ENCODE measurements at regions not wholly inside any gene's neighbourhood (a gene's known extent, or its start where the extent isn't known, plus 50 kb on each side); places are given as distances from the start of the nearest gene placed in this dataset.
"Not testable (repeated sequence)": the region's sequence is repeated elsewhere in the genome, so short reads cannot be mapped to it uniquely, and the experiment has no call there.

GRCh38 chr12:63005382-63005781, 70.4 kb upstream of the PPM1H start:
- DNase-seq (ENCODE audit: low spot score) = no peak
- in situ Hi-C loops (cut with HindIII; ENCODE audit: low sequenced_read_pairs) = no loop called here

DNA sequence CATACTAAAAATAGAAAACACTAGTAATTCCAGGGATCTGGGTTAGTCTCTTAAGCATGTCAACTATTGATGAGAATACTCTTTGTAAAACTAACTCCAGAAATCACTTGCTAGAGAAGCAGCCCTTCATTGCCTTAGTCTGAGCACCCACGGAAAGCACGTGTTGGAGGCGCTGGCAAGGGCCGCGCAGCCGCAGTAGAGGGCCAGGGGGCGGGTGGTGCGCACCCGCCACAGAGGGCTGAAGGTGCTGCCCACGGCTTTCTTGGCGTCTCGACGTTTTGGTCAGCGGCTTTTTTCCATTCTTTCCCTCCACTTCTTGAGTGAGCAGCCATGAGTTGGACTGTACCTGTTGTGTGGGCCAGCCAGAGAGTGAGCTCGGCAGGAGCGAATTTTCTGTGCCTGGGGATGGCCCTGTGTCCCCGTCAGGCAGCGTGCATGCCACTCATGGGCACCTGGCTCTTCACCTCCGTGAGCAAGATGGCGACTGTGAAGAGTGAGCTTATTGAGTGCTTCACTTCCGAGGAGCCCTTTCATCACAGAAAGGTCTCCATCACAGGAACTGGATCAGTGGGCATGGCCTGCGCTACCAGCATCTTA, 68.4 kb upstream of the PPM1H start:
- no peak for DNase-seq (ENCODE audit: low spot score)
- in situ Hi-C loops (cut with HindIII; ENCODE audit: low sequenced_read_pairs) = no loop called here

DNA sequence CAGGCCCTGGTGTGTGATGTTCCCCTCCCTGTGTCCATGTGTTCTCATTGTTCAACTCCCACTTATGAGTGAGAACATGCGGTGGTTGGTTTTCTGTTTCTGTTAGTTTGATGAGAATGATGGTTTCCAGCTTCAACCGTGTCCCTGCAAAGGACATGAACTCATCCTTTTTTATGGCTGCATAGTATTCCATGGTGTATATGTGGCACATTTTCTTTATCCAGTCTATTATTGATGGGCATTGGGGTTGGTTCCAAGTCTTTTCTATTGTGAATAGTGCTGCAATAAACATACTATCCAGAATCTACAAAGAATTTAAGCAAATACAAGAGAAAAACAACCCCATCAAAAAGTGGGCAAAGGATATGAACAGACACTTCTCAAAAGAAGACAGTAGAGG, 67.1 kb upstream of the PPM1H start:
- DNase-seq (ENCODE audit: low spot score); in situ Hi-C loops (cut with HindIII; ENCODE audit: low sequenced_read_pairs): not testable (repeated sequence)

DNA sequence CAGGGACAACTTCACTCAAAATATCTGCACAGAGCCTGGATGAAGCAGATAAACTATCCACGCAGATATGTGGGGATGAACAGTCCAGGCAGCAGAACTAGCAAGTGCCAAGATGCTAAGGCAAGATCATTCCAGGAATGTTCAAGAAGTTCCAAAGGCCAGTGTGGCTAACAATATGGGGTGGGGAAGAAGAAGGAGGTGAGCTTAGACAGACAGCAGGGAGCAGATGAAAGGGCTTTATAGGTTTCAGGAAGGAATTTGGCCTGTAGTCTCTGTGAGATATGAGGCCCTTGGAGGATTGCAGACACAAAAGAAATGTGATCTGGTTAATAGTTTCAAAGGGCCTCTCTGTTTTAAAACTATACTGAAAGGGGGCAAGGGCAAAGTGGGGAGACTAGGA, 63.5 kb upstream of the PPM1H start:
- in situ Hi-C loops (cut with HindIII; ENCODE audit: low sequenced_read_pairs) = no loop called here
- DNase-seq (ENCODE audit: low spot score) = no peak

DNA sequence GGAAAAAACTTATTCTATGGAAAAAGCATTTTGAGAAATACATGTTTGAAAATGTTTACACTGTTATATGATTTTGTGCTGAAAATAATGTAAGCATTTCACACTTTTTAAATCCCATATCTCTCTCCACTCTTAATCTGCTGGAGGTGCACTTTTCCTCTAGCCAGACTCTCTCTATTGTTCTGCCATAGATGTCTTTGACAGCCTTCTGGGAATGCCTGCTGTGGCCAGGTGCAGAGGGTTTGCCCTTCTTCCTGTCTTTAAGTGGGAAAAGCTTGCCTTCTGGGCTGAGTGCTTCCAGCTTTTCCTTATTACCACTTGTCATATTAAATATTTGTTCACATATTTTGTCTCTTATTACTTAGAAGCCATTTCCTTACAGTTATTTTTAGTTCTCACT, 60.1 kb upstream of the PPM1H start:
- no peak for DNase-seq (ENCODE audit: low spot score)
- in situ Hi-C loops (cut with HindIII; ENCODE audit: low sequenced_read_pairs) = no loop called here

- DNase-seq (ENCODE audit: low spot score) = no peak
- in situ Hi-C loops (cut with HindIII; ENCODE audit: low sequenced_read_pairs) = no loop called here
Observed at GRCh38 chr12:62986844-62987243, 51.9 kb upstream of the PPM1H start.

Data from G401 (cell line).